ENCODE measurements at regions not wholly inside any gene's neighbourhood (a gene's known extent, or its start where the extent isn't known, plus 50 kb on each side); places are given as distances from the start of the nearest gene placed in this dataset.

- DNase-seq = no peak
Observed at GRCh38 chr16:65468133-65468532, 346.3 kb upstream of the CDH11 start.

- no peak for DNase-seq
Observed at GRCh38 chr16:65463652-65464260, 341.9 kb upstream of the CDH11 start.

GRCh38 chr16:65457084-65457483 is 335.2 kb upstream of the CDH11 start:
- DNase-seq = no peak

- no peak for DNase-seq
Observed at GRCh38 chr16:65455761-65456160, 333.9 kb upstream of the CDH11 start.

- DNase-seq = no peak
Observed at GRCh38 chr16:65453646-65454045, 331.8 kb upstream of the CDH11 start.

- DNase-seq = no peak
Observed at GRCh38 chr16:65449526-65449925, 327.7 kb upstream of the CDH11 start.

- DNase-seq = no peak
Observed at GRCh38 chr16:65446427-65446826, 324.6 kb upstream of the CDH11 start.

- DNase-seq = no peak
Observed at GRCh38 chr16:65445313-65446260, 323.7 kb upstream of the CDH11 start.

GRCh38 chr16:65441501-65441900 is 319.6 kb upstream of the CDH11 start:
- DNase-seq = no peak

- no peak for DNase-seq
Observed at GRCh38 chr16:65429504-65430181, 307.8 kb upstream of the CDH11 start.

GRCh38 chr16:65426484-65426883 is 304.6 kb upstream of the CDH11 start:
- DNase-seq = no peak

- no peak for DNase-seq
Observed at GRCh38 chr16:65422934-65423333, 301.1 kb upstream of the CDH11 start.

- DNase-seq = no peak
Observed at GRCh38 chr16:65421596-65421995, 299.7 kb upstream of the CDH11 start.

GRCh38 chr16:65418435-65418834 is 296.6 kb upstream of the CDH11 start:
- DNase-seq = no peak

- no peak for DNase-seq
Observed at GRCh38 chr16:65415460-65415859, 293.6 kb upstream of the CDH11 start.

- DNase-seq = no peak
Observed at GRCh38 chr16:65414284-65414984, 292.6 kb upstream of the CDH11 start.

- no peak for DNase-seq
Observed at GRCh38 chr16:65413861-65414260, 292.0 kb upstream of the CDH11 start.

GRCh38 chr16:65410801-65411200 is 288.9 kb upstream of the CDH11 start:
- DNase-seq = no peak

- DNase-seq = no peak
Observed at GRCh38 chr16:65409510-65409909, 287.6 kb upstream of the CDH11 start.

- DNase-seq = no peak
Observed at GRCh38 chr16:65406933-65407332, 285.1 kb upstream of the CDH11 start.

- no peak for DNase-seq
Observed at GRCh38 chr16:65406116-65406515, 284.3 kb upstream of the CDH11 start.

GRCh38 chr16:65394281-65394680 is 272.4 kb upstream of the CDH11 start:
- DNase-seq = no peak
